Head of caudate nucleus (tissue), 42 donors: ENCODE measurements at regions not wholly inside any gene's neighbourhood (a gene's known extent, or its start where the extent isn't known, plus 50 kb on each side); places are given as distances from the start of the nearest gene placed in this dataset.
"Not testable (repeated sequence)": the region's sequence is repeated elsewhere in the genome, so short reads cannot be mapped to it uniquely, and the experiment has no call there.

Source experiments
- DNase-seq, 42 donors: peaks; one replicate each; pipeline versions ENCODE4 v3.0.0 to v3.0.0-alpha.2; 2020 to 2021; ENCODE audit warnings: mixed read lengths in 7 of 42
- intact Hi-C: fragments of 100-400 bp; cut with DNase I; formaldehyde crosslinking; loops from one replicate; pipeline ENCODE4 v1.15.0; 2022

DNA sequence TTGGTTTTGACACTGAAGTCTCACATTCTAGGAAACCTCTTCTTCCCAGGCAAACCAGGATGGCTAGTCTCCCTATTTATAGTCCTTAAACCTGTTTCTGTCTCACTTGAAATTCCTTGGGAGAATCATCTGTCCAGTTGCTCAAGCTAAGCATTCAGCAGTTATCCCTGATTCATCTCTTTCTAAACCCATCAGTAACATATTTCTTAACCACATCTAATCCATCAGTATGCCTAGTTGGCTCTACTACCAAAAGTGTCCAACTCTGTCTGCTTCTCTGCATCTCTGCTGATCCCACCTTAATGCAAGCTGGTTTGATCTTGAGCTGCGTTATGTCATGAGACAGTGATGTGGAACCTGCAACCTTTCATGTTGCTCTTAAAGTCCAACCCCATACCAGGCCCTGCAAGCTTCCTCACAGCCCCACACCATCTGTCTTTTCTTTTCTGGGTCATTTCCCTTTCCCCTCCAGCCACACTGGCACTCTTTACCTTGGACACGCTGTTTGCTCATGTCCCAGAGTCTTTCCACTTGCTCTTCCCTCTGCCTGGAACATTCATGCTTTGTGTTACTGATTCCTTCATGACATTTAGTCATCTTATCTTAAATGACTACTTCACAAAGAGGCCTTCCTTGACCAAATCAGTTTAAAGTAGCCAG is 380.8 kb upstream of the RGS6 start:
- intact Hi-C loops = no loop called here

GRCh38 chr14:71552809-71553208 is 379.4 kb upstream of the RGS6 start:
- DNase-seq = no peak
- intact Hi-C loops = no loop called here

More for the DNA sequence above, 380.8 kb upstream of the RGS6 start:
- DNase-seq = no peak

DNA sequence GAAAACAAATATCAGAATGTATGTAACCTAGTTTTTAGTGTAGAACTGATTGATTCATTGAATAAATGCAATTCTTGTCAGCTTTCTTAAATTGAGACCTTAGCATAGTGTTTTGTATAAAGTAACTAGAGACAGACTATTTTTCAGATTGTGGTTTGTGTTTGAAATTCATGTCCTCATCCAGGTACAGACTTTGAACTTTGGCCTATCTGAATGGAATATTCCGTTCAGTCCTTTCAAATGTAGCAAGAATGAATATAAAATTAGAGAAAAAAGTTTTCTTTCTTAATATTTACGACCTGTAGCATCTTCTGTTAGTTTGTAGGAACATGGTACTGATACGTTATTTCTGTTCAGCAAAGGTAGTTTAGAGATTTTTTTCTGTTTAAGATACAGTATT is 378.4 kb upstream of the RGS6 start:
- DNase-seq = no peak
- intact Hi-C loops = no loop called here

DNA sequence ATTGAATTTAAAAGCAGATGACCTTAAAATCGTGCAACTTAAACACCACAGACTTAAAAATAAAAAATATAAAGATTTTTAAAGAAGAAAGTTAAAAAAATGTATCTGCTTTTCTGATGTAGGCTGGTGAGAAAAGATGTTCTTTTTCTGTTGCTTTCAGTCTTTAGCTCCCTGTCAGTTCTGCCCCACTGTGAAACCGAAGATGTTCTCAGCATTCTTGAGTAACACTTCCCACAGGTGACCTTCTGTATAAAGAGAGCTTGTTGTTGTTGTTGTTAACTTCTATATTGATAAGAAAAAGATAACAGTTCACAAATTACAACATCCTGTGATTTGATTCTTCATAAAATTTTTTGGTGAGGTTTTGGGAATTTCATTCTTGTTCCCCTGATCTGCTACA is 377.9 kb upstream of the RGS6 start:
- intact Hi-C loops = no loop called here
- DNase-seq = no peak

DNA sequence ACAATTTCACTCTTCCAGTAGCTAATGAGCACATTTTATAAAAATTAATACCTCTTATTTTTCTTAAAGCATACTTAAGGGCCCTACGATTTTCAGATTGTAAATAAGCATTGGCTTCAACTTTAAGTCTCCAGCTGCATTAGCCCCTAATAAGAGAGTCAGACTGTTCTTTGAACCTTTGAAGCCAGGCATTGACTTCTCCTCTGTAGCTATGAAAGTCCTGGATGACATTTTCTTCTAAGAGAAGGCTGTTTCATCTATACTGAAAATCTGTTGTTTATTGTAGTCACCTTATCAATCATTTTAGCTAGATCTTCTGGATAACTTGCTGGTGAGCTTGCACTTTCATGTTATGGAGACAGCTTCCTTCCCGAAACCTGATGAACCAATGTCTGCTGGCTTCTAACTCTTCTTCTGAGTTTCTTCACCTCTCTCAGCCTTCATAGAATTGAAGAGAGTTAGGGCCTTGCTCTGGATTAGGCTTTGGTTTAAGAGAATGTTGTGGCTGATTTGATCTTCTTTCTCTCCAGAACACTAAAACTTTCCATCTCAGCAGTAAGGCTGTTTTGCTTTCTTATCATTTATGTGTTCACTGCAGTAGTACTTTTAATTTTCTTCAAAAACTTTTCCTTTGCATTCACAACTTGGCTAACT is 377.1 kb upstream of the RGS6 start:
- no peak for DNase-seq
- intact Hi-C loops = no loop called here

GRCh38 chr14:71555654-71556559 is 376.3 kb upstream of the RGS6 start:
- intact Hi-C loops = no loop called here
- no peak for DNase-seq

DNA sequence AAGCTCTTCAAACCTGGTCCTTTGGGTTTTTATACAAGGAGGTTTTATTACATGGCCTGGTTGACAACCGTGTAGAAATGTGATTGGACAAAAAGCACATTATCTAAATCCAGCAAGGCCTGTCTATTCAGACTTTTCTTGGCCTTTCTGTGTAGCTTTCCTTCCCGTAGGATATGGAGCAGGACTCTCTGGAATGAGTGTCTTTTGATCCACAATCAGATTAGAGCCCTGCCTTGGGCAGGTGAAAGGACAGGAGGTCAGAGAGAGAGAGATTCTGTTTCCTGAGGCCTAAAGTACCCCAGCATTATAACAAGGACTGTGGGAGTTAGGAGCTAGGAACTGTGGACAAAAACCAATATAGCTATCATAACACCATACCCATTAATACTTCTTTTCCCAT is 375.5 kb upstream of the RGS6 start:
- DNase-seq = no peak
- intact Hi-C loops = no loop called here

DNA sequence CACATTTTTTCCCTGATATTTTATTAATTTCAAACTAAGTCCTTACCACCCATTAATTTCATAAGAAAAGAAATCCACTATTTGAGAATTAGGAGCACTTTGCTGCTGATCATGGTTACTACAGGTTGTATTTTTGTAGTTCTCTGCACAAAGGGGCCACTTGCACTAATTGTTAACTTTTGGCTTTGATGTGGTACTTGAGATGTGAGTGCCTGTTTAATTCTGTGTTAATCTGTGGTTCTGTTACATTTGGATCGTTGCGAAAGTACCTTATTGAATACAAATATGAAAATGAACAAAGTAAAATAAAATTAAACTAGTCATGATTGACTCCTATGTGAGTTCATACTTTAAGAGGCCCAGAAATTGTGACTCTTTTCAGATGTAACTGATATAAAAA is 374.9 kb upstream of the RGS6 start:
- intact Hi-C loops = no loop called here
- DNase-seq = no peak

GRCh38 chr14:71558943-71559342 is 373.3 kb upstream of the RGS6 start:
- intact Hi-C loops, DNase-seq: not testable (repeated sequence)

- intact Hi-C loops = no loop called here
- DNase-seq = no peak
Measured at GRCh38 chr14:71560751-71561150, 371.5 kb upstream of the RGS6 start.

DNA sequence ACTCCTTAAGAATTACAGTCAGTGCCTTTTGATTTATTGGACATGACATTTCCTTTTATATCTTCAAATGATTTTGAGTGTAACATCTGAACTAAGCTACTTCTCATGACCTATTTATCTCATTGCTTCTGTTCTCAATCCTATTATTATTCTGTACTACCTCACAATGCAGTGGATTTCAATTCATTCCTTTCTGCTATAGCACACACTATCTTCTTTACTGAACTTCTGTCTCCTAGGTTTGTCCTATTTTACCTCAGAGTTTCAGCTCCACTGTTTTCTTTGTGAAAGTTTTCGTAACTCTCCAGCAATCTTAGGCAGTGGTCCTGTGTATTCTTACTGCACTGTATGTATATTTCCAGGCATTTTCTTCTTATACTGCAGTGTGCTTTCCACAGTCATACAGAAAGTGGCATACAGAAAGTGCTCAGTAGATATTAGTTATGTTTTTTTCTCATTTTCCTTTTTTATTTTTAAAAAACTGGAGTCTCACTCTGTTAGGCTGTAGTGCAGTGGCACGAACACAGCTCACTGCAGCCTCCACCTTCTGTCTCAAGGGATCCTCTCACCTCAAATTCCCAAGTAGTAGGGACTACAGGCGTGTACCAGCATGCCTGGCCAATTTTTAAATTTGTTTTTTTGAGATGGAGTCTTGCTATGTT is 368.6 kb upstream of the RGS6 start:
- no peak for DNase-seq
- intact Hi-C loops = no loop called here

- no peak for DNase-seq
- intact Hi-C loops = no loop called here
Measured at GRCh38 chr14:71566276-71566675, 366.0 kb upstream of the RGS6 start.

DNA sequence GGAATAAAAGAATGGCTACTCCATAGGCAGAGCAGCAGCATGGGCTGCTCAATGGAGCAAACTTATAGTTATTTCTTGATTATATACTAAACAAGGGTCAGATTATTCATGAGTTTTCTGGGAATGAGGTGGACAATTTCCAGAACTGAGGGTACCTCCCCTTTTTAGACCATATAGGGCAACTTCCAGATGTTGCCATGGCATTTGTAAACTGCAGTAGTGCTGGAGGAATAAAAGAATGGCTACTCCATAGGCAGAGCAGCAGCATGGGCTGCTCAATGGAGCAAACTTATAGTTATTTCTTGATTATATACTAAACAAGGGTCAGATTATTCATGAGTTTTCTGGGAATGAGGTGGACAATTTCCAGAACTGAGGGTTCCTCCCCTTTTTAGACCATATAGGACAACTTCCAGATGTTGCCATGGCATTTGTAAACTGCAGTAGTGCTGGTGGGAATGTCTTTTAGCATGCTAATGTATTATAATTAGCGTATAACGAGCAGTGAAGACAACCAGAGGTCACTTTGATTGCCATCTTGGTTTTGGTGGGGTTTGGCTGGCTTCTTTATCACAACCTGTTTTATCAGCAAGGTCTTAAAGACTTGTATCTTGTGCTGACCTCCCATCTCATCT is 364.6 kb upstream of the RGS6 start:
- intact Hi-C loops, DNase-seq: not testable (repeated sequence)

DNA sequence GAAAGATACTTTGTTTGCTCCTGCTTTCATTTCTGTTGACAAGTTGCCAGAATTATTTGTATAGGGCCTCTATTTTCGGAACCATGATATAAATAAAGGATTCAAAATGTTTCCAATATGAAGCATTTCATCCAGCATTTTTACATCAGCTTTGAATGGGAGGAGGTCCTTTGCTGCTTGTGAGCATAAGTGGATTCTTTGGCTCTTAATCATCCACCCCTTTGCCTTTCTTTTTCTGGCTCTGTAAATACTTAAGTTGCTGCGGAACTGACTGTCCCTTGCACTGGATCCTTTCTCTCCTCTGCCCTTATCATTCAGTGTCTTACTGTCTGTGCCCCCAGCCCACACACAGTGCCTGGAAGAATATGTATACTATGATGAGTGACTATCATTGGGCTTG is 357.3 kb upstream of the RGS6 start:
- DNase-seq = no peak
- intact Hi-C loops = no loop called here

DNA sequence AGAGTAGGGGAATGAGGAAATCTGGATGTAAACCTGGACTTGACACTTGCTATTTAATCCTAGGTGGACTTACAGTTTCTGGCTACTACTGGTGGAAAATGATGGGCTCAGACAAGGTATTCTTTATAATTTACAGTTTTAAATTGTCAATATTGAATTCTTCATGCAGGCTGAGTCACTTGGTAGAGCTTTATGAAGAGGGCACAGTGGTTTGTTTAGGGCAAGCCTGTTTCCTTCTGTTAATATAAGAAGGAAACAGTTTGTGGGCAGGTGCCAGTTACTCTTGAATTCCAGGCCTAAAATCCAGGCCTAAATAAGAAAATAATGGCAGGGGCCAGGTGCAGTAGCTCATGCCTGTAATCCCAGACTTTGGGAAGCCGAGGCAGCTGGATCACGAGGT is 355.8 kb upstream of the RGS6 start:
- intact Hi-C loops = no loop called here
- DNase-seq = no peak

GRCh38 chr14:71579331-71579730 is 352.9 kb upstream of the RGS6 start:
- DNase-seq = no peak
- intact Hi-C loops = no loop called here

GRCh38 chr14:71582705-71583104 is 349.5 kb upstream of the RGS6 start:
- intact Hi-C loops = no loop called here
- DNase-seq = no peak

DNA sequence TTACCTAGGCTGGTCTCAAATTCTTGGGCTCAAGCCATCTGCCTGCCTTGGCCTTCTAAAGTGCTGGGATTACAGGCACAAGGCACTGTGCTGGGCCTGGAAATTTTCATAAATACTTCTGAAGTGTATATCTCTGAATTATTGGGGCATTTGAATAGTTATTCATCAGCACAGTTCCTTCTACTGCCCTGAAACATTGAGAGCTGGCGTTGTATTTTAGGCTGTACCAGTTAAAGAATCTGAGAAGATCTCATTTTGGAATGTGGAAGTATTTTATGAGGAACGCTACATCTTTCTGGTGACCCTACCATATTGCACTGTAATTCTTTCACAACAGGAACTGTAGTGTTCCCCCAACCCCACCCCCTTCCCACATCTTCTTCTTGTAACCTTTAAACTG is 349.0 kb upstream of the RGS6 start:
- no peak for DNase-seq
- intact Hi-C loops = no loop called here

GRCh38 chr14:71583705-71584104 is 348.5 kb upstream of the RGS6 start:
- intact Hi-C loops = no loop called here
- DNase-seq = no peak
